ENCODE measurements at regions not wholly inside any gene's neighbourhood (a gene's known extent, or its start where the extent isn't known, plus 50 kb on each side); places are given as distances from the start of the nearest gene placed in this dataset.

DNA sequence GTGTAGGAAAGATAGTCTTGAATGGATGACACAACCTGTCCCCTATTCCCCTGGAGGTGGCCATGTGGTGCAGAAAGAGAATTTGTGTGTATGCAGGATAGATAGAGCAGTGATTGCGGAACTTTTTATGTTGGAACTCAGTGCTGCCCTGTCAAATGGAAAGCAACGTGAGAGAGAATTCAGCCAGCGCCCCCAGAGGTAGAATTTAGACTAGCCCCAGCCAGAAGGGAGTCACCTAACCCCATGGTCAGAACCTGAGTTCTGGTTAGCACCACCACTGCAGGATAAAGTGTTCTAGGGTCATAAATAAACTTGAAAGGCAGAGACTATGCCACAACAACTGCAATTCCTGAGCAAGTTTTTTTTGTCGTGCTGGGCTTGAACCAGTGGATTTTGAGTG, 152.9 kb upstream of the GRIA4 start:
- H3K36me3 ChIP-seq (ENCODE audit: control insufficient read depth, insufficient read depth, low read length) = no peaks in the 10 kb centered on the region
- peaks cover 0 to 6% (median 2%) of the 10 kb centered on the region in 7 donors for H3K9me3 Mint-ChIP-seq
- H3K9me3 ChIP-seq (ENCODE audit: control insufficient read depth in 2 of 2, low read length in 2 of 2) = no peaks in the 10 kb centered on the region
- ATAC-seq (ENCODE audit: low read depth in 2 of 2) = no peak
- no peaks in the 10 kb centered on the region for H3K27me3 ChIP-seq (ENCODE audit: control insufficient read depth, insufficient read depth, low read length)
- H3K27me3 Mint-ChIP-seq = no peaks in the 10 kb centered on the region
- H3K4me3 Mint-ChIP-seq = no peak overlapping the region
- no peaks in the 10 kb centered on the region for H3K36me3 Mint-ChIP-seq
- H3K27ac ChIP-seq (ENCODE audit: insufficient read depth, low read length, poor library complexity, severe bottlenecking) = no peak overlapping the region
- no peak overlapping the region for H3K4me3 ChIP-seq (ENCODE audit: low read depth, low read length)
- H3K4me1 ChIP-seq (ENCODE audit: control insufficient read depth, insufficient read depth, low read length, poor library complexity, severe bottlenecking) = no peaks in the 10 kb centered on the region
- no peak overlapping the region for H3K27ac Mint-ChIP-seq
- DNase-seq = no peak
- no peaks in the 10 kb centered on the region for H3K4me1 Mint-ChIP-seq

DNA sequence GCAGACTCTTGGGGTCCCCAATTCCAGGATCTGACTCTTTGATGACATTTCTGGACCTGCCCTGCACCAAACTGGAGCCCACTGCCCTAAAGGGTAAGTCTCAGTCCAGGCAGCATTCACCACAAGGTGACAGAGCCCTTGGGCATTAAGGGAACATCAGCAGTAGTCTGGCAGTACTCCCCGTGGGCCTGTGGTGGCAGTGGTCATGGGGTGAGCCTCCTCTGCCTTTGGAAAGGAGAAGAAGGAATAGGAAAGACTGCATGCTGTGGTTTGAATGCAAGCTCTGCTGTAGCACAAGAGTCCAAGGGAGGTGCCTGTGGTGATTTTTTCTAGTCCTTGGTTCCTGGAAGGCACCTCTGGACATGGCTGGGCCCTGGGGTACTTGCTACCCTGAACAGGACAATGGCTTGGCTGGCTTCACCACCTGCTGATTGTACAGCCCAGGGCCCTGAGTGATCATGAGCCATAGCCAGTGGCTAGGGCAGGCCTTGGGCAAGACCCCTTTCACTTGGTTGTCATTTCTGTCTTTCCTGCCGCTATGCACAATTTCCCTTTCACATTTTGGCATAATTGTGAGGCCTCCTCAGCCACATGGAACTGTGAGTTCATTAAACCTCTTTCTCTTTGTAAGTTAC, 160.7 kb upstream of the GRIA4 start:
- no peak for ATAC-seq (ENCODE audit: low read depth in 2 of 2)
- Mint-ChIP-seq H3K27me3 (no peaks in the 10 kb centered on the region), H3K27ac (no peak overlapping the region), H3K4me3 (no peak overlapping the region), H3K9me3 (peaks cover 0 to 10% (median 3%) of the 10 kb centered on the region in 7 donors), H3K4me1 (no peaks in the 10 kb centered on the region), H3K36me3 (no peaks in the 10 kb centered on the region)
- H3K9me3 ChIP-seq (ENCODE audit: control insufficient read depth in 2 of 2, low read length in 2 of 2) = peaks cover 2 to 3% of the 10 kb centered on the region in 2 experiments
- no peak overlapping the region for H3K4me3 ChIP-seq (ENCODE audit: low read depth, low read length)
- no peaks in the 10 kb centered on the region for H3K36me3 ChIP-seq (ENCODE audit: control insufficient read depth, insufficient read depth, low read length)
- H3K4me1 ChIP-seq (ENCODE audit: control insufficient read depth, insufficient read depth, low read length, poor library complexity, severe bottlenecking) = no peaks in the 10 kb centered on the region
- H3K27ac ChIP-seq (ENCODE audit: insufficient read depth, low read length, poor library complexity, severe bottlenecking) = no peak overlapping the region
- H3K27me3 ChIP-seq (ENCODE audit: control insufficient read depth, insufficient read depth, low read length) = no peaks in the 10 kb centered on the region
- no peak for DNase-seq

DNA sequence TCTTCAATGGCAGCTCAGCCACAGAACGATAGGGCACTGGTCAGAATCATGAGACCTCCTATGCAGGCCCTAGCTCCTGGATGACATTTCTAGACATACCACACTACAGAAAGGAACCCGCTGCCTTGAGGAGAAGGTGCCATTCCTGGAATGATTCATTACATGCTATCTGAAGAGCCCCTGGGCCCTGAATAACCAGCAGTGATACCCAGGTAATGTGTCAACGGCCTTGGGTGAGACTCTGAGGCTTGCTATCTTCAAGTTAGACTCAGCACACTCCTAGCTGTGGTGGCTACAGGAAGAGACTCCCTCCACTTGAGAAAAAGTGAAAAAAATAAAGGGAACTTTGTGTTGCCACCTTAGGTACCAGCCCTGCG, 161.2 kb upstream of the GRIA4 start:
- Mint-ChIP-seq H3K27me3 (no peaks in the 10 kb centered on the region), H3K4me3 (no peak overlapping the region), H3K4me1 (no peaks in the 10 kb centered on the region), H3K36me3 (no peaks in the 10 kb centered on the region), H3K27ac (no peak overlapping the region), H3K9me3 (peaks cover 0 to 10% (median 3%) of the 10 kb centered on the region in 7 donors)
- H3K27ac ChIP-seq (ENCODE audit: insufficient read depth, low read length, poor library complexity, severe bottlenecking) = no peak overlapping the region
- ATAC-seq (ENCODE audit: low read depth in 2 of 2) = no peak
- no peaks in the 10 kb centered on the region for H3K4me1 ChIP-seq (ENCODE audit: control insufficient read depth, insufficient read depth, low read length, poor library complexity, severe bottlenecking)
- H3K9me3 ChIP-seq (ENCODE audit: control insufficient read depth in 2 of 2, low read length in 2 of 2) = peaks cover 3 to 8% of the 10 kb centered on the region in 2 experiments
- H3K36me3 ChIP-seq (ENCODE audit: control insufficient read depth, insufficient read depth, low read length) = no peaks in the 10 kb centered on the region
- H3K27me3 ChIP-seq (ENCODE audit: control insufficient read depth, insufficient read depth, low read length) = no peaks in the 10 kb centered on the region
- no peak overlapping the region for H3K4me3 ChIP-seq (ENCODE audit: low read depth, low read length)
- no peak for DNase-seq

DNA sequence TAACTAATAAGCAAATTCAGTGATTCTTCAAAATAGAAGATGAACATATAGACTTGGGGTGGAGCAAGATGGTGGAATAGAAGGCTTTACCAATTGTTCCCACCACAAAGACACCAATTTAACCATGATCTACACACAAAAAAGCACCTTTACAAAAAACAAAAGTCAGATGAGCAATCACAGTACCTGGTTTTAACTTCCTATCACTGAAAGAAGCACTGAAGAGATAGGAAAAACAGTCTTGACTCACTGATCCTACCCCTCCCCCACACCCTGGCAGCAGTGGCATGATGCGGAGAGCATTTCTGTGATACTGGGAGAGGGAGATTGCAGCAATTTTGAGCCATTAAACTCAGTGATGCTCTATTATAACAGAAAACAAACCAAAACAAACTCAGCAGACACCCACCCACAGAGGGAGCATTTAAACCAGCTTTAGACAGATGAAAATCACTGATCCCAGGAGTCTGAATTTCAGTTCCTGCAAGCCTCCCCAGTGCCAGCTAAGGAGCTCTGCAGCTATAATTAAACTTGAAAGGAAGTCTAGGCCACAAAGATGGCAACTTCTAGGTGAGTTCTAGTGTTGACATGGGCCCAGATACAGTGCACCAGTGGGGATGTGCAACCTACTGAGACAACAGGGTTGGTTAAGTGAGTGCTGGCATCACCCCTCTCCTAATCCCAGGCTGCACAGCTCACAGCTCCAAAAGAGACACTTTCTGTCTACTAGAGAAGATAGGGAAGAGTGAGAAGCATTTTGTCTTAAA, 161.8 kb upstream of the GRIA4 start:
- no peak for ATAC-seq (ENCODE audit: low read depth in 2 of 2)
- H3K9me3 ChIP-seq (ENCODE audit: control insufficient read depth in 2 of 2, low read length in 2 of 2) = peaks cover 3 to 8% of the 10 kb centered on the region in 2 experiments
- no peak overlapping the region for H3K4me3 Mint-ChIP-seq

DNA sequence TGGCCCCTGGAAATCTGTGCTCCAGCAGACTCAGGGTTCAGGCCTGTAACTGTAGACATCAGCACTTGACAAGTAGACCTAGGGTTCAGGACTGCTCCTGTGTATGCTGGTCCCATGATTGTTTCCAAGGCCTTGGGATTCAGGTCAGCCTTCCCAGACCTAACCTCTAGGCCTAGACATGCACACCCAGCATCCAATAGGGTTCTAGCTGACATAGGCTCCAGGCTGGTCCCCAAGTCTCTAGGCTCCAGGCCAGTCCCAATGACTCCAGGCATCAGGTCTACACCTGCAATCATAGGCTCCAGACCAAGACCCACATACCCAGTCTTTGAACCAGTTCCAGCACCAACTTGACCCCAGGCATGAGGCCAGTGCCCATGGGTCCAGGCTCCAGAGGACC, 166.2 kb upstream of the GRIA4 start:
- H3K36me3 Mint-ChIP-seq = no peaks in the 10 kb centered on the region
- no peak overlapping the region for H3K4me3 Mint-ChIP-seq
- H3K4me1 Mint-ChIP-seq = no peaks in the 10 kb centered on the region
- H3K27ac Mint-ChIP-seq = no peak overlapping the region
- H3K27me3 ChIP-seq (ENCODE audit: control insufficient read depth, insufficient read depth, low read length) = no peaks in the 10 kb centered on the region
- no peaks in the 10 kb centered on the region for H3K4me1 ChIP-seq (ENCODE audit: control insufficient read depth, insufficient read depth, low read length, poor library complexity, severe bottlenecking)
- no peak overlapping the region for H3K27ac ChIP-seq (ENCODE audit: insufficient read depth, low read length, poor library complexity, severe bottlenecking)
- no peak overlapping the region for H3K4me3 ChIP-seq (ENCODE audit: low read depth, low read length)
- peaks cover 4% of the 10 kb centered on the region for H3K27me3 Mint-ChIP-seq
- DNase-seq = no peak
- no peak for ATAC-seq (ENCODE audit: low read depth in 2 of 2)
- peaks cover 3 to 8% of the 10 kb centered on the region in 2 experiments for H3K9me3 ChIP-seq (ENCODE audit: control insufficient read depth in 2 of 2, low read length in 2 of 2)
- H3K9me3 Mint-ChIP-seq = peaks cover 3 to 10% (median 4%) of the 10 kb centered on the region in 7 donors
- H3K36me3 ChIP-seq (ENCODE audit: control insufficient read depth, insufficient read depth, low read length) = no peaks in the 10 kb centered on the region

More for the DNA sequence above, 161.8 kb upstream of the GRIA4 start:
- Mint-ChIP-seq H3K27me3 (no peaks in the 10 kb centered on the region), H3K9me3 (peaks cover 0 to 10% (median 4%) of the 10 kb centered on the region in 7 donors), H3K27ac (no peak overlapping the region), H3K36me3 (no peaks in the 10 kb centered on the region), H3K4me1 (no peaks in the 10 kb centered on the region)
- Histone ChIP-seq H3K4me3 (ENCODE audit: low read depth, low read length) (no peak overlapping the region), H3K27me3 (ENCODE audit: control insufficient read depth, insufficient read depth, low read length) (no peaks in the 10 kb centered on the region), H3K27ac (ENCODE audit: insufficient read depth, low read length, poor library complexity, severe bottlenecking) (no peak overlapping the region), H3K4me1 (ENCODE audit: control insufficient read depth, insufficient read depth, low read length, poor library complexity, severe bottlenecking) (no peaks in the 10 kb centered on the region), H3K36me3 (ENCODE audit: control insufficient read depth, insufficient read depth, low read length) (no peaks in the 10 kb centered on the region)
- DNase-seq = no peak

DNA sequence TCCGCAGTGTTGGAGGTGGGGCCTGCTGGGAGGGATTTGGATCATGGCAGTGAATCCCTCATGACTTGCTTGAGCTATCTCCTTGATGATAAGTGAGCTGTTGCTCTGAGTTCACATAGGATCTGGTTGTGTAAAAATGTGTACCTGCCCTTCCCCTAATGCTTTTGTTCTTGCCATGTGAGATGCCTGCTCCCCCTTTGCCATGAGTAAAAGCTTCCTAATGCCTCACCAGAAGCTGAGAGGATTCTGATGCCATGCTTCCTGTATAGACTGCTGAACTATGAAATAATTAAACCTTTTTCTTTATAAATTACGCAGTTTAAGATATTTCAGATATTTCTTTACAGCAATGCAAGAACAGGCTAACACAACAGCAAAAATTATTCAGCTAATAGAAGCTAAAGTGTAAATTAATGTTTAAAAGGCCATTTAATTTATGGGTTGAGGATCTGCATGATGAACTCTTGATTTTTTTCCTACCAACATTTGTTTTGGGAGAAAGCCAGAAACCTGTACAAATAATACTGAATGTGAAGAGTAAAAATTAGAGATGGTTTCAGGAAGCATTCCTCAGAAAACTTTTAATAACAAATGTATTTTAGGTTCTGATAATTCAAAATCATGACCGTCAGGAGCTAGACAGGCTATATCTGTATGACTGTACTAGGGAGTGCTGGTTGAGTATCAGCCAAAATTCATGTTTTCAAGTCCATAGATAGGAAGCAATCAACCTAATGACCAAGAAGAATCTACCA, 177.5 kb upstream of the GRIA4 start:
- Histone ChIP-seq H3K36me3 (ENCODE audit: control insufficient read depth, insufficient read depth, low read length) (no peaks in the 10 kb centered on the region), H3K27me3 (ENCODE audit: control insufficient read depth, insufficient read depth, low read length) (no peaks in the 10 kb centered on the region), H3K4me1 (ENCODE audit: control insufficient read depth, insufficient read depth, low read length, poor library complexity, severe bottlenecking) (no peaks in the 10 kb centered on the region), H3K4me3 (ENCODE audit: low read depth, low read length) (no peak overlapping the region), H3K27ac (ENCODE audit: insufficient read depth, low read length, poor library complexity, severe bottlenecking) (no peak overlapping the region), H3K9me3 (ENCODE audit: control insufficient read depth in 2 of 2, low read length in 2 of 2) (no peaks in the 10 kb centered on the region)
- H3K4me3 Mint-ChIP-seq = no peak overlapping the region
- no peaks in the 10 kb centered on the region for H3K4me1 Mint-ChIP-seq
- H3K36me3 Mint-ChIP-seq = no peaks in the 10 kb centered on the region
- H3K9me3 Mint-ChIP-seq = no peaks in the 10 kb centered on the region
- no peak overlapping the region for H3K27ac Mint-ChIP-seq
- H3K27me3 Mint-ChIP-seq = peaks cover 8% of the 10 kb centered on the region
- ATAC-seq (ENCODE audit: low read depth in 2 of 2) (no peak), DNase-seq (no peak)

DNA sequence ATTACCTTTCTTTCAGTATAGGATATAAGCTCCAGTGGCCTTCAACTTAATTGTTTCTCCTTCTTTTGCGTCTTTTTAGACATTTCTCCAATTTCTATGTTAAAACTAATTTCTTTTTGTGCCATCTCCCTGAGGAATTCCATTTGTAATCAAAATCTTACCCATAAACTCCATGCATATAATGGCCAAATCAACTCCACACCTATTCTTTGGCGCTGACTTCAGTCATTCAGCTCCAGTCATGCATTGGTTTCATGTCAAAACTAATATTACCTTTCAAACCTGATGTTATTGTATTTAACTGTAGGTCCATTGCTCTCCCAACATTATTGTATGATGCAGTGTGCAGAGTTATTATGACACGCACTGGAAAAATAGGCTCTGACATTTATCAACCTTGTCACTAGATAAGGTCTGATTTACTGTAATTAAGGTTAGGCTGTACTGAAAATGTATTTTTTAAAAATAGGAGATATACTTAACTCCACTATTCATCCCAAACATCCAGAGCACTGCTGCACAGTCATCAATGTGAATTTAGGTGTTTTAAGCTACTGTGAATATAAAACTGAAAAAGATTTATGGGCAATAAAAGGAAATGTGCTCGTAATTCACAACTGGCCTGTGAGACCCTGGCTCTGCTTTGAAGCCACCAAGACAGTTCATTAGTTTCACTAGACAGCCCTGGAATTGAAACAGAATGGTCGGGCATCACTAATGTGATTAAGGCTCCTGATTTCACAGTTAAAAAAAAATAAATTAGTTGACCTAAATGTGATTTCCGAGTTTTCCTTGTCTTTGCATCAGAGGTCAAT, 180.6 kb upstream of the GRIA4 start:
- no peak for DNase-seq
- Mint-ChIP-seq H3K27me3 (peaks cover 4% of the 10 kb centered on the region), H3K27ac (peak overlapping the region in 1 of 3 donors; percentile 9), H3K9me3 (no peaks in the 10 kb centered on the region), H3K4me3 (peak overlapping the region in 1 of 4 donors; percentile 69), H3K4me1 (no peaks in the 10 kb centered on the region), H3K36me3 (no peaks in the 10 kb centered on the region)
- no peak for ATAC-seq (ENCODE audit: low read depth in 2 of 2)
- Histone ChIP-seq H3K27me3 (ENCODE audit: control insufficient read depth, insufficient read depth, low read length) (no peaks in the 10 kb centered on the region), H3K36me3 (ENCODE audit: control insufficient read depth, insufficient read depth, low read length) (no peaks in the 10 kb centered on the region), H3K4me1 (ENCODE audit: control insufficient read depth, insufficient read depth, low read length, poor library complexity, severe bottlenecking) (no peaks in the 10 kb centered on the region), H3K4me3 (ENCODE audit: low read depth, low read length) (no peak overlapping the region), H3K9me3 (ENCODE audit: control insufficient read depth in 2 of 2, low read length in 2 of 2) (no peaks in the 10 kb centered on the region), H3K27ac (ENCODE audit: insufficient read depth, low read length, poor library complexity, severe bottlenecking) (no peak overlapping the region)
